OCI-LY7 (cell line): ENCODE measurements at regions not wholly inside any gene's neighbourhood (a gene's known extent, or its start where the extent isn't known, plus 50 kb on each side); places are given as distances from the start of the nearest gene placed in this dataset.
"Not testable (repeated sequence)": the region's sequence is repeated elsewhere in the genome, so short reads cannot be mapped to it uniquely, and the experiment has no call there.

Experiments used
- BruUV-seq: library from RNA; stranded (reverse); fragments of 400-500 nt; replicated peaks from 2 replicates; lab custom pipeline; 2021; lab: Mats Ljungman, UMichigan
- CTCF ChIA-PET: fragments of 300-600 bp; sonication (Branson Sonifier 250); formaldehyde crosslinking; loops from one replicate; lab custom pipeline; 2022; ENCODE audit warnings: antibody characterized with exemption; ENCODE audit not compliant: unreplicated experiment; lab: Charles Lee
- POLR2A ChIA-PET: fragments of 300-600 bp; sonication (Branson Sonifier 250); formaldehyde crosslinking; loops from one replicate; lab custom pipeline; 2022; ENCODE audit warnings: antibody characterized with exemption; lab: Charles Lee
- DNase-seq: peaks from one replicate; pipeline ENCODE4 v3.0.0-alpha.2; 2015; ENCODE audit warnings: low spot score
- H2AFZ ChIP-seq: fragments of 200-600 bp; sonication (generic), shearing (Covaris generic); 2 replicates; pipeline ENCODE4 v1.6.1; 2014; ENCODE audit warnings: mild to moderate bottlenecking, antibody characterized with exemption, low read length, moderate library complexity
- H3K27ac ChIP-seq: fragments of 200-600 bp; sonication (generic); 2 replicates; pipeline ENCODE4 v1.5.1; 2014; ENCODE audit warnings: mixed run types, low read depth, mild to moderate bottlenecking, moderate library complexity, low read length, inconsistent platforms; ENCODE audit not compliant: poor library complexity, severe bottlenecking
- H3K36me3 ChIP-seq: fragments of 200-600 bp; sonication (generic); 2 replicates; pipeline ENCODE4 v1.6.1; 2014; ENCODE audit warnings: mild to moderate bottlenecking, antibody characterized with exemption, low read length, moderate library complexity, mixed read lengths; ENCODE audit not compliant: insufficient read depth
- H3K4me1 ChIP-seq: fragments of 200-600 bp; sonication (generic); 2 replicates; pipeline ENCODE4 v1.5.1; 2014; ENCODE audit warnings: mild to moderate bottlenecking, low read length; ENCODE audit not compliant: insufficient read depth, poor library complexity, severe bottlenecking
- H3K4me2 ChIP-seq: fragments of 200-600 bp; sonication (generic); 2 replicates; pipeline ENCODE4 v1.6.1; 2014; ENCODE audit warnings: mild to moderate bottlenecking, low read length
- H3K4me3 ChIP-seq: fragments of 200-600 bp; sonication (generic); 2 replicates; pipeline ENCODE4 v1.5.1; 2014; ENCODE audit warnings: mild to moderate bottlenecking, low read depth, low read length; ENCODE audit not compliant: poor library complexity, severe bottlenecking
- H3K79me2 ChIP-seq: fragments of 200-600 bp; sonication (generic); 2 replicates; pipeline ENCODE4 v1.6.1; 2016; ENCODE audit warnings: low read depth, mild to moderate bottlenecking, low read length, moderate library complexity, mixed read lengths; ENCODE audit not compliant: insufficient read depth
- H3K9me2 ChIP-seq: fragments of 200-600 bp; sonication (generic); 2 replicates; pipeline ENCODE4 v1.6.1; 2016; ENCODE audit warnings: mild to moderate bottlenecking, low read length, mixed read lengths; ENCODE audit not compliant: insufficient read depth
- H3K9me3 ChIP-seq: fragments of 200-600 bp; sonication (generic); 2 replicates; pipeline ENCODE4 v1.6.1; 2014; ENCODE audit warnings: mild to moderate bottlenecking, mixed run types, low read length, mixed read lengths
- H4K20me1 ChIP-seq: fragments of 200-600 bp; sonication (generic); 2 replicates; pipeline ENCODE4 v1.6.1; 2014; ENCODE audit warnings: mild to moderate bottlenecking, antibody characterized with exemption, low read length, moderate library complexity, mixed read lengths; ENCODE audit not compliant: insufficient read depth
- EZH2phosphoT487 ChIP-seq: fragments of 200-600 bp; sonication (generic); IDR thresholded peaks from 2 replicates; pipeline ENCODE4 v1.6.1; 2018; ENCODE audit warnings: low read depth, borderline replicate concordance, mild to moderate bottlenecking, mixed run types, antibody characterized with exemption, low read length, moderate library complexity, mixed read lengths
- intact Hi-C: fragments of 100-400 bp; cut with micrococcal nuclease; formaldehyde crosslinking; loops from one replicate; pipeline ENCODE4 v1.10.0; 2022; ENCODE audit not compliant: unreplicated experiment
- TF ChIP-seq, protein P1 (sequence below): fragments of 200-600 bp; sonication (generic); conservative IDR thresholded peaks from 2 replicates; pipeline ENCODE4 v1.5.1; 2014; ENCODE audit warnings: mild to moderate bottlenecking, antibody characterized with exemption, low read length, moderate library complexity, mixed read lengths

DNA sequence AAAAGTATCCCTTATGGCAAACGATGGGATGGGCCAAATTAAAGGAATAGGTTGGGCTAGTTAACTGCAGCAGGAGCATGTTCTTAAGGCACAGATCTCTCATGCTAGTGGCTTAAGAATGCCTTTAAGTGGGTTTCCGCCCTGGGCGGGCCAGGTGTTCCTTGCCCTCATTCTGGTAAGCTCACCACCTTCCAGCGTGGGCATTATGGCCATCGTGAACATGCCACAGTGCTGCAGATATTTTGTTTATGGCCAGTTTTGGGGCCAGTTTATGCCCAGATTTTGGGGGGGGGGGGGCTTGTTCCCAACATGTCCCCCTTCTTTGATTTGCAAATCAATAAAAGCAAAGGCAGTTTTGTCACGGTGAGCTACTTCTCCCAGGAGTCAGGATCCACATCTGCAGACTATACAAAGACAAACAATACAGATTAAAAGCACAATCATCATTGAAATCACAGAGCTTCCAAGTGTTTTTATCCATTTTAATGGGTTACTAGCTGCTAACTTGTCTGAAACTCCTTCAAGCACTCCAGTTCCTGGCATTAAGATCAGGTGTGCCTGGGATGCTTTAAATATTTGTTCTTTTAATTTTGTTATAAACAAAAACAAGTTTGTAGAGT is 563.3 kb upstream of the MBL2 start:
- POLR2A ChIA-PET, result interaction anchor here (0.6 kb wide), 1 partner anchor 12 kb away, joined by 3 read pairs; no protein-coding TSS in a partner anchor
- H3K9me2 ChIP-seq, H3K27ac ChIP-seq, CTCF ChIA-PET, H3K4me2 ChIP-seq, H2AFZ ChIP-seq, H3K4me1 ChIP-seq, H3K9me3 ChIP-seq, intact Hi-C loops, DNase-seq, H3K36me3 ChIP-seq, H3K79me2 ChIP-seq, H3K4me3 ChIP-seq, H4K20me1 ChIP-seq, BruUV-seq: not testable (repeated sequence)

DNA sequence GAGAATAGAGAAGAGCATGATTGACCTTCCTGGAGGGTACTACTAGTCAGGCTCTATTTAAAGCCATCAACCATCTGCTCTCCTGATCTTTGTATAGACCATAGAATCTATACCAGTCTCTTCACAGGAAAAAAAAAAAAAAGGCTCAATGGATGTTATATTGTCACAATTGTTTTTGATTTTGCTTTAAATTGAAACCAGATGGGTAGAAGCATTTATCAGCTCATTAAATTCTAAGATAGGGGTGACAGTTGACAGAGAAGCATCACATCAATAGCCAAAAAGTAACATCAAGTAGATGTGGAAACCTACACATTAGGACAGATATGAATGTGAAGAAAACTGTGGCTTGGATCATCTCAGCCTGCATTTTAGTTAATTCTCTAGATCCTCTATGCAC is 558.9 kb upstream of the MBL2 start:
- H3K4me1 ChIP-seq, result no peaks in the 10 kb centered on the region
- no peak overlapping the region for H2AFZ ChIP-seq
- H3K36me3 ChIP-seq, result no peaks in the 10 kb centered on the region
- no peak overlapping the region for H3K4me2 ChIP-seq
- no peak overlapping the region for H3K4me3 ChIP-seq
- no peaks in the 10 kb centered on the region for H4K20me1 ChIP-seq
- ChIA-PET POLR2A (no interaction called here), CTCF (no interaction called here)
- TF ChIP-seq, protein P1, sequence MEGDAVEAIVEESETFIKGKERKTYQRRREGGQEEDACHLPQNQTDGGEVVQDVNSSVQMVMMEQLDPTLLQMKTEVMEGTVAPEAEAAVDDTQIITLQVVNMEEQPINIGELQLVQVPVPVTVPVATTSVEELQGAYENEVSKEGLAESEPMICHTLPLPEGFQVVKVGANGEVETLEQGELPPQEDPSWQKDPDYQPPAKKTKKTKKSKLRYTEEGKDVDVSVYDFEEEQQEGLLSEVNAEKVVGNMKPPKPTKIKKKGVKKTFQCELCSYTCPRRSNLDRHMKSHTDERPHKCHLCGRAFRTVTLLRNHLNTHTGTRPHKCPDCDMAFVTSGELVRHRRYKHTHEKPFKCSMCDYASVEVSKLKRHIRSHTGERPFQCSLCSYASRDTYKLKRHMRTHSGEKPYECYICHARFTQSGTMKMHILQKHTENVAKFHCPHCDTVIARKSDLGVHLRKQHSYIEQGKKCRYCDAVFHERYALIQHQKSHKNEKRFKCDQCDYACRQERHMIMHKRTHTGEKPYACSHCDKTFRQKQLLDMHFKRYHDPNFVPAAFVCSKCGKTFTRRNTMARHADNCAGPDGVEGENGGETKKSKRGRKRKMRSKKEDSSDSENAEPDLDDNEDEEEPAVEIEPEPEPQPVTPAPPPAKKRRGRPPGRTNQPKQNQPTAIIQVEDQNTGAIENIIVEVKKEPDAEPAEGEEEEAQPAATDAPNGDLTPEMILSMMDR, result no peak
- TF ChIP-seq EZH2phosphoT487, result no peak
- intact Hi-C loops, result no loop called here
- no peaks in the 10 kb centered on the region for H3K9me2 ChIP-seq
- no peak overlapping the region for H3K27ac ChIP-seq
- no peaks in the 10 kb centered on the region for H3K79me2 ChIP-seq
- H3K9me3 ChIP-seq, result no peaks in the 10 kb centered on the region
- BruUV-seq, result no TSS peak
- DNase-seq, result no peak

DNA sequence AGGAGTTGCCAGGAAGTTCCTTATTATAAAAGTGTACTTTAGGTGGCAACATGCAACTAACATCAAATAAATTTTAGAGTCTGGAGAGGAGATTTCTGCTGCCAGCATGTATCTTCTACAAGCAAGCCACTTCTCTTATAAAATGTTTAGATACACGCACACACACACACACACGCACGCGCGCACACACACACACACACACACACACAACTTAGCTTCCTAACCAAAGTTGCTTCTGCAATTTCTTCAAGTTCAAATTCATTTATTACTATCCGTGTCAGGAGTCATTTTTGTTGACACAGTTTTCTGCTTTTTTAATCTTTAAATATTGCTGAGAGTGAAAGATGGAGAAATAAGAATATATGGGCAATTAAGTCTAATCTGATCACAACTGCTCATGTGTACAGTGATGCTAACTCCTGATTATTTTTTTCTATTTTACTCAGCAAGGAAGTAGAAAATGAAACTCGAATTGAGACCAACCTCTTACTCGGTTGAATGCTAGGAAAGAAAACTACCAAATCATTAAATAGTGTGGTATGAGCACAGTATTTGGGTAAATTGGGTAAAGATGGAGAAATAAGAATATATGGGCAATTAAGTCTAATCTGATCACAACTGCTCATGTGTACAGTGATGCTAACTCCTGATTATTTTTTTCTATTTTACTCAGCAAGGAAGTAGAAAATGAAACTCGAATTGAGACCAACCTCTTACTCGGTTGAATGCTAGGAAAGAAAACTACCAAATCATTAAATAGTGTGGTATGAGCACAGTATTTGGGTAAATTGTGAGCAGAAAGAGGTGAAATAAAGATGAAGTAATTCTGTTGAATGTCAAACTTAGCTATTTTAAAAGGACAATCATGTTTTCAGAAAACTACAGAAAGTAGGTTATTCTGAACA is 554.1 kb upstream of the MBL2 start:
- H3K9me3 ChIP-seq, CTCF ChIA-PET, H3K4me2 ChIP-seq, H4K20me1 ChIP-seq, POLR2A ChIA-PET, H3K4me1 ChIP-seq, BruUV-seq, DNase-seq, H3K27ac ChIP-seq, H3K4me3 ChIP-seq, intact Hi-C loops, H3K36me3 ChIP-seq, H3K9me2 ChIP-seq, H3K79me2 ChIP-seq, H2AFZ ChIP-seq: not testable (repeated sequence)
